ENCODE measurements at regions not wholly inside any gene's neighbourhood (a gene's known extent, or its start where the extent isn't known, plus 50 kb on each side); places are given as distances from the start of the nearest gene placed in this dataset.

DNA sequence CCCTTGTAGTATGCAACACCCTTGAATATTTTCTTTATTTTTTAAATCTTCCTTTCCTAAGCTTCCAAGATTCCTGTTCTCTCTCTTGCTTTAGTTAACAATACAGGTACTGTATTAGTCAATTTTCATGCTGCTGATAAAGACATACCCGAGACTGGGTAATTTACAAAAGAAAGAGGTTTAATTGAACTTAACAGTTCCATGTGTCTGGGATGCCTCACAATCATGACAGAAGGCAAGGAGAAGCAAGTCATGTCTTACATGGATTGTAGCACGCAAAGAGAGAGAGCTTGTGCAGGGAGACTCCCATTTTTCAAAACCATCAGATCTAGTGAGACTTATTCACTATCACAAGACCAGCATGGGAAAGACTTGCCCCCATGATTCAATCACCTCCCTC is 1024.3 kb downstream of the PCDH9 start:
- TF ChIP-seq, protein P1, sequence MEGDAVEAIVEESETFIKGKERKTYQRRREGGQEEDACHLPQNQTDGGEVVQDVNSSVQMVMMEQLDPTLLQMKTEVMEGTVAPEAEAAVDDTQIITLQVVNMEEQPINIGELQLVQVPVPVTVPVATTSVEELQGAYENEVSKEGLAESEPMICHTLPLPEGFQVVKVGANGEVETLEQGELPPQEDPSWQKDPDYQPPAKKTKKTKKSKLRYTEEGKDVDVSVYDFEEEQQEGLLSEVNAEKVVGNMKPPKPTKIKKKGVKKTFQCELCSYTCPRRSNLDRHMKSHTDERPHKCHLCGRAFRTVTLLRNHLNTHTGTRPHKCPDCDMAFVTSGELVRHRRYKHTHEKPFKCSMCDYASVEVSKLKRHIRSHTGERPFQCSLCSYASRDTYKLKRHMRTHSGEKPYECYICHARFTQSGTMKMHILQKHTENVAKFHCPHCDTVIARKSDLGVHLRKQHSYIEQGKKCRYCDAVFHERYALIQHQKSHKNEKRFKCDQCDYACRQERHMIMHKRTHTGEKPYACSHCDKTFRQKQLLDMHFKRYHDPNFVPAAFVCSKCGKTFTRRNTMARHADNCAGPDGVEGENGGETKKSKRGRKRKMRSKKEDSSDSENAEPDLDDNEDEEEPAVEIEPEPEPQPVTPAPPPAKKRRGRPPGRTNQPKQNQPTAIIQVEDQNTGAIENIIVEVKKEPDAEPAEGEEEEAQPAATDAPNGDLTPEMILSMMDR (IDR thresholded peaks at IDR 0.05), result no peak
- no peak for TF ChIP-seq POLR2A (IDR thresholded peaks at IDR 0.05)
